Neural cell (in vitro differentiated cells): ENCODE measurements at regions not wholly inside any gene's neighbourhood (a gene's known extent, or its start where the extent isn't known, plus 50 kb on each side); places are given as distances from the start of the nearest gene placed in this dataset.

ENCODE experiments used
- CTCF ChIP-seq: fragments of 450-650 bp; IDR thresholded peaks from 2 replicates; pipeline ENCODE4 v1.5.1; 2014; ENCODE audit warnings: antibody characterized with exemption, mild to moderate bottlenecking, moderate library complexity; ENCODE audit not compliant: poor library complexity, severe bottlenecking
- EP300 ChIP-seq: fragments of 450-650 bp; conservative IDR thresholded peaks from 2 replicates; pipeline ENCODE4 v1.6.1; 2014; ENCODE audit warnings: antibody characterized with exemption, mild to moderate bottlenecking, moderate library complexity; ENCODE audit not compliant: poor library complexity, severe bottlenecking
- EZH2 ChIP-seq: fragments of 200-600, 300-800 bp; shearing (Covaris generic), sonication (generic); IDR thresholded peaks from 2 replicates; pipeline ENCODE4 v1.6.1; 2014; ENCODE audit warnings: antibody characterized with exemption, low read length, borderline replicate concordance, mild to moderate bottlenecking; ENCODE audit not compliant: insufficient read depth, poor library complexity, severe bottlenecking
- POLR2AphosphoS5 ChIP-seq: IDR thresholded peaks from 2 replicates; pipeline ENCODE4 v1.6.1; 2012
- RAD21 ChIP-seq: fragments of 450-650 bp; conservative IDR thresholded peaks from 2 replicates; pipeline ENCODE4 v1.6.1; 2014; ENCODE audit warnings: antibody characterized with exemption, mild to moderate bottlenecking, moderate library complexity
- REST ChIP-seq: IDR thresholded peaks from 2 replicates; pipeline ENCODE4 v1.6.1; 2012; ENCODE audit warnings: borderline replicate concordance
- SMC3 ChIP-seq: fragments of 450-650 bp; conservative IDR thresholded peaks from 2 replicates; pipeline ENCODE4 v1.6.1; 2014; ENCODE audit warnings: antibody characterized with exemption, mild to moderate bottlenecking, moderate library complexity; ENCODE audit not compliant: poor library complexity
- TAF1 ChIP-seq: IDR thresholded peaks from 2 replicates; pipeline ENCODE4 v1.6.1; 2012; ENCODE audit warnings: low read depth

- TF ChIP-seq EP300 = no peak
- TF ChIP-seq CTCF = no peak
- TF ChIP-seq EZH2 = no peak
- TF ChIP-seq POLR2AphosphoS5 = no peak
- no peak for TF ChIP-seq REST
- no peak for TF ChIP-seq SMC3
- TF ChIP-seq TAF1 = no peak
- no peak for TF ChIP-seq RAD21
Measured at GRCh38 chr5:23405316-23406068, 101.9 kb upstream of the PRDM9 start.
